Retinal pigment epithelial cell (primary cell): ENCODE measurements at regions not wholly inside any gene's neighbourhood (a gene's known extent, or its start where the extent isn't known, plus 50 kb on each side); places are given as distances from the start of the nearest gene placed in this dataset.

Experiments used
- DNase-seq: peaks from one replicate; pipeline ENCODE4 v3.0.0-alpha.2; 2010; ENCODE audit warnings: low read depth
- H3K4me3 ChIP-seq: 2 replicates; pipeline ENCODE4 v1.5.1; 2011; ENCODE audit warnings: mild to moderate bottlenecking, low read length, control low read depth, moderate library complexity
- TF ChIP-seq, protein P1 (sequence below): conservative IDR thresholded peaks from 2 replicates; pipeline ENCODE4 v1.5.1; 2011; ENCODE audit warnings: low read depth, low read length, control low read depth, inconsistent platforms

GRCh38 chr1:43034778-43035177 is 76.1 kb upstream of the SLC2A1 start:
- DNase-seq = no peak
- H3K4me3 ChIP-seq = no peak overlapping the region
- TF ChIP-seq, protein P1, sequence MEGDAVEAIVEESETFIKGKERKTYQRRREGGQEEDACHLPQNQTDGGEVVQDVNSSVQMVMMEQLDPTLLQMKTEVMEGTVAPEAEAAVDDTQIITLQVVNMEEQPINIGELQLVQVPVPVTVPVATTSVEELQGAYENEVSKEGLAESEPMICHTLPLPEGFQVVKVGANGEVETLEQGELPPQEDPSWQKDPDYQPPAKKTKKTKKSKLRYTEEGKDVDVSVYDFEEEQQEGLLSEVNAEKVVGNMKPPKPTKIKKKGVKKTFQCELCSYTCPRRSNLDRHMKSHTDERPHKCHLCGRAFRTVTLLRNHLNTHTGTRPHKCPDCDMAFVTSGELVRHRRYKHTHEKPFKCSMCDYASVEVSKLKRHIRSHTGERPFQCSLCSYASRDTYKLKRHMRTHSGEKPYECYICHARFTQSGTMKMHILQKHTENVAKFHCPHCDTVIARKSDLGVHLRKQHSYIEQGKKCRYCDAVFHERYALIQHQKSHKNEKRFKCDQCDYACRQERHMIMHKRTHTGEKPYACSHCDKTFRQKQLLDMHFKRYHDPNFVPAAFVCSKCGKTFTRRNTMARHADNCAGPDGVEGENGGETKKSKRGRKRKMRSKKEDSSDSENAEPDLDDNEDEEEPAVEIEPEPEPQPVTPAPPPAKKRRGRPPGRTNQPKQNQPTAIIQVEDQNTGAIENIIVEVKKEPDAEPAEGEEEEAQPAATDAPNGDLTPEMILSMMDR = no peak

GRCh38 chr1:43034195-43034658 is 75.6 kb upstream of the SLC2A1 start:
- TF ChIP-seq, protein P1 = no peak
- no peak for DNase-seq
- H3K4me3 ChIP-seq = no peak overlapping the region

DNA sequence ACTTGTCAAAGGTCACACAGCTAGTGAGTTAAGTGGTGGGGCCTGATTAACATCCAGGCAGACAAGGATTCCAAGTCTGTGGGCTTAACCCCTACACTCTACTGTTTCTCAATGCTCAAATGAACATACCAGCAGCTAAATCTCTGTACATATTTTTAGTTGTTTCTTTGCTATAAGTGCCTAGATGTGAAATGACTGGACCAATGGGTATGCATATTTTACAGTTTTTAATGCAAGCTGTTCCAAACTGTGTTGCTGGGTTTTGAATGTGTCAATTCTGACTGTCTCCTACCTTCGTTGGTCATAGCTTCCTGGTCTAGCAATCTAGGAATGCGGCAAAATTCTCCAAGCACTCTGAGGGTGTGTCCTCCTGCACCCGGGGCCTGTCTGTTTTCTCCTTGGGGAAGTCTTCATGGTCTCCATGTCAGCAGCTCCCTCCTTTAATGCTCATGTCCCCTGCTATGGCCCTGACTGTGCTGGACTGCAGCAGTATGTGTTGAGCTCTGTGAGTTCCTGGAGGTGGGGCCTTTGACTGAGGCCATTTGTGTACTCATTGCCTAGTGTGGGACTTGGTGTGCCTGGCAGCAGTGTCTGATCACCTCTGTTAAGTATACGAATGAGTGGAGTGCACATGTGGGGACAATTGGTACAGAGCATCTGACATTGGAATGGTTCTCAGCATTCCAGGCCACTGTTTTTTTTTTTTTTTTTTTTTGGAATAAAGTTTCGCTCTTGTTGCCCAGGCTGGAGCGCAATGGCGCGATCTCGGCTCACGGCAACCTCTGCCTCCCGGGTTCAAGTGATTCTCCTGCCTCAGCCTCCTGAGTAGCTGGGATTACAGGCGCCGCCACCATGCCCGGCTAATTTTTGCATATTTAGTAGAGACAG is 72.9 kb upstream of the SLC2A1 start:
- no peak for DNase-seq
- TF ChIP-seq, protein P1 = no peak
- no peak overlapping the region for H3K4me3 ChIP-seq

DNA sequence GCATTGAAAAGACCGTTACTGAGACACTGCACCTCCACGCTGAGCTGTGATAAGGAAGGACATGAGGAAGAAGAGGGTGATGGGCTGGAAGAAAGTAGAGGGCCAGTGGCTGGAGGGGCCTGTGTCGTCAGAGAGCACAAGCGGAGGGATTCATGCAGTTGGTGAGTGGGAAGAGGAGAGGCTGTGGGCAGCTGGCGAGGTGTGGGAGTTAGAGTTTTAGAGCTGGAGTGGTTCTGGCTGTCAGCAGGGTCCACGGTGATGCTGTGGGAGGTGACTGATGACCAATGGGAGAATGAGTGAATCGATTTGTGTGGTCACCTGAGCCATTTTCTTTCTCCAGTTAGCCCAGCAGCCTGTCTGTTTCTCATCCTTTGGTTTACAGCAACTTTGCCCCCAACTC is 66.2 kb upstream of the SLC2A1 start:
- no peak overlapping the region for H3K4me3 ChIP-seq
- DNase-seq = no peak
- TF ChIP-seq, protein P1 = no peak

DNA sequence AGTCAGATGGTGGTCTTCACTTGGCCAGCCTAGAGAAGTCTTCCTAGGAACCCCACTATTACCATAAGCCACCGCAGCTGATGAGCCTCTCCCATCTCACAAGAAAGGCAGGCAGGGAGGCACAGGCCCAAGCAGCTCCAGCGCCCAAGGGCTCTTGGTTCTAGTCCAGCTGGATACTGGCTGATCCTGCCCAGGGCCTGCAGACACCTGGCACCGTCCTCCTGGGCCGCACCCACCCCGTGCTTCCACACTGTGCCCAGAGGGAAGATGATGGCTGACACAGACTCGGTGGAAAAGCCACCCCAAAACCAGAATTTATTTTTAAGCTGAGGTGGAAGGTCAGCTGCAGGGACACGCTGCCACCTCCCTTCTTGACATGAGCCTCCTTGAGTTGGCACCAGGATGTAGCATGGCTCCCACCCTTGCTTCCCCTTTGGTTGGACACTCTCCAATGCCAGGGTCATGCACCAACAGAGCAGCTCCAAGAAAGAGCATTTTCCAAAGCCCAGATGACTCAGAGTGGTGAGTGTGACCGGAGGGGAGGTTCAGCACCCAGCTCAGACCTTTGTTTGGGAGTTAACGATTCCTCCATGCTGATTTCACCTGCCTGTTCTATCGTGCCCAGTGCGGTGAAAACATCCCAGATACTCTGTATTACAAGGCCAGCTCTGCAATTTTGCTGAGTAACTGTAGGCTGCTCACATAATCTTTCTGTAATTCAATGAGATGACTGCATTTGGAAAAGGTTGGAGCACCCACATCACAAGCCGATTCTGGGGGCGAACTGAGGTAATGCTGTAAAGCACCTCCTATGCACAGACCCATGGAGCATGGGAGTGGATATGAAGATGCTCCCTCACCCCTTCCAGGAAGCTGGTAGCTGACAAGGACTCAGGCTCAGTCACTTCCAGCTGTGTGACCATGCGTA is 63.1 kb upstream of the SLC2A1 start:
- H3K4me3 ChIP-seq = no peak overlapping the region
- DNase-seq = no peak
- TF ChIP-seq, protein P1 = no peak

- TF ChIP-seq, protein P1 = no peak
- H3K4me3 ChIP-seq = no peak overlapping the region
- no peak for DNase-seq
Measured at GRCh38 chr1:43019226-43019625, 60.6 kb upstream of the SLC2A1 start.
